Loucy (cell line): ENCODE measurements at regions not wholly inside any gene's neighbourhood (a gene's known extent, or its start where the extent isn't known, plus 50 kb on each side); places are given as distances from the start of the nearest gene placed in this dataset.

Experiments used
- H2AFZ ChIP-seq: fragments of 200-600 bp; sonication (generic); 2 replicates; pipeline ENCODE4 v1.6.0; 2016; ENCODE audit warnings: antibody characterized with exemption, mild to moderate bottlenecking, low read length, moderate library complexity
- H3F3A ChIP-seq: fragments of 200-600 bp; 2 replicates; pipeline ENCODE4 v1.6.0; 2016; ENCODE audit warnings: antibody characterized with exemption, low read depth, mild to moderate bottlenecking
- H3K27me3 ChIP-seq: fragments of 200-600 bp; sonication (generic); 2 replicates; pipeline ENCODE4 v1.6.1; 2014; ENCODE audit warnings: low read length, mild to moderate bottlenecking; ENCODE audit not compliant: insufficient read depth, poor library complexity, severe bottlenecking
- H3K36me3 ChIP-seq: fragments of 200-600 bp; sonication (generic); 2 replicates; pipeline ENCODE4 v1.6.1; 2016; ENCODE audit warnings: low read length; ENCODE audit not compliant: insufficient read depth
- H3K4me1 ChIP-seq: fragments of 200-600 bp; sonication (generic); 2 replicates; pipeline ENCODE4 v1.5.1; 2014; ENCODE audit warnings: low read length, mild to moderate bottlenecking; ENCODE audit not compliant: insufficient read depth, poor library complexity, severe bottlenecking
- H3K4me2 ChIP-seq: fragments of 200-600 bp; sonication (generic); 2 replicates; pipeline ENCODE4 v1.6.0; 2014; ENCODE audit warnings: antibody characterized with exemption, low read length, low read depth, mild to moderate bottlenecking; ENCODE audit not compliant: poor library complexity, severe bottlenecking
- H3K4me3 ChIP-seq: fragments of 200-600 bp; sonication (generic); 2 replicates; pipeline ENCODE4 v1.5.1; 2014; ENCODE audit warnings: low read length, mild to moderate bottlenecking, mixed read lengths; ENCODE audit not compliant: poor library complexity, severe bottlenecking
- H3K79me2 ChIP-seq: fragments of 200-600 bp; sonication (generic); 2 replicates; pipeline ENCODE4 v1.6.1; 2014; ENCODE audit warnings: low read length; ENCODE audit not compliant: insufficient read depth
- H3K9ac ChIP-seq: fragments of 200-600 bp; sonication (generic); 2 replicates; pipeline ENCODE4 v1.6.0; 2014; ENCODE audit warnings: mild to moderate bottlenecking, low read depth, low read length, moderate library complexity; ENCODE audit not compliant: poor library complexity, severe bottlenecking
- H3K9me2 ChIP-seq: fragments of 200-600 bp; sonication (generic); replicated peaks from 2 replicates; pipeline ENCODE4 v1.6.1; 2016; ENCODE audit warnings: low read depth, low read length, mixed read lengths
- H3K9me3 ChIP-seq: fragments of 200-600 bp; sonication (generic); 2 replicates; pipeline ENCODE4 v1.6.1; 2014; ENCODE audit warnings: mild to moderate bottlenecking, antibody characterized with exemption, low read length, low read depth; ENCODE audit not compliant: insufficient read depth
- H4K20me1 ChIP-seq: fragments of 200-600 bp; sonication (generic); 2 replicates; pipeline ENCODE4 v1.6.0; 2014; ENCODE audit warnings: antibody characterized with exemption, low read length, mild to moderate bottlenecking; ENCODE audit not compliant: insufficient read depth, poor library complexity, severe bottlenecking
- CTCF ChIP-seq: fragments of 200-600 bp; sonication (generic); conservative IDR thresholded peaks from 2 replicates; pipeline ENCODE4 v1.5.1; 2014; ENCODE audit warnings: mild to moderate bottlenecking, antibody characterized with exemption, low read length
- EZH2phosphoT487 ChIP-seq: fragments of 200-600 bp; IDR thresholded peaks from 2 replicates; pipeline ENCODE4 v1.6.1; 2018; ENCODE audit warnings: antibody characterized with exemption, mild to moderate bottlenecking, moderate library complexity, borderline replicate concordance

GRCh38 chr6:67717281-67717680 lies 917.8 kb upstream of the ADGRB3 start:
- Histone ChIP-seq H3K9me2 (no peaks in the 10 kb centered on the region), H4K20me1 (no peaks in the 10 kb centered on the region), H3K4me1 (no peaks in the 10 kb centered on the region), H3F3A (no peaks in the 10 kb centered on the region), H3K79me2 (no peaks in the 10 kb centered on the region), H3K9me3 (no peaks in the 10 kb centered on the region), H3K4me2 (no peak overlapping the region), H3K27me3 (no peaks in the 10 kb centered on the region), H3K9ac (no peak overlapping the region), H2AFZ (no peak overlapping the region), H3K36me3 (no peaks in the 10 kb centered on the region), H3K4me3 (no peak overlapping the region)
- no peak for TF ChIP-seq CTCF
- TF ChIP-seq EZH2phosphoT487, result no peak

- no peaks in the 10 kb centered on the region for H3F3A ChIP-seq
- TF ChIP-seq EZH2phosphoT487, result no peak
- TF ChIP-seq CTCF, result no peak
- H4K20me1 ChIP-seq, result no peaks in the 10 kb centered on the region
- no peak overlapping the region for H3K4me2 ChIP-seq
- H3K9ac ChIP-seq, result no peak overlapping the region
- H3K9me2 ChIP-seq, result no peaks in the 10 kb centered on the region
- H2AFZ ChIP-seq, result no peak overlapping the region
- no peaks in the 10 kb centered on the region for H3K27me3 ChIP-seq
- no peaks in the 10 kb centered on the region for H3K9me3 ChIP-seq
- H3K4me3 ChIP-seq, result no peak overlapping the region
- no peaks in the 10 kb centered on the region for H3K36me3 ChIP-seq
- H3K4me1 ChIP-seq, result no peaks in the 10 kb centered on the region
- no peaks in the 10 kb centered on the region for H3K79me2 ChIP-seq
These were observed 928.7 kb upstream of the ADGRB3 start for GRCh38 chr6:67706388-67706787.

GRCh38 chr6:67698534-67698933 lies 936.5 kb upstream of the ADGRB3 start:
- Histone ChIP-seq H3K4me1 (no peaks in the 10 kb centered on the region), H4K20me1 (no peaks in the 10 kb centered on the region), H3K9me3 (no peaks in the 10 kb centered on the region), H3K4me2 (no peak overlapping the region), H3K9ac (no peak overlapping the region), H3F3A (no peaks in the 10 kb centered on the region), H2AFZ (no peak overlapping the region), H3K9me2 (no peaks in the 10 kb centered on the region), H3K4me3 (no peak overlapping the region), H3K27me3 (no peaks in the 10 kb centered on the region), H3K79me2 (no peaks in the 10 kb centered on the region), H3K36me3 (no peaks in the 10 kb centered on the region)
- TF ChIP-seq CTCF (no peak), EZH2phosphoT487 (no peak)
